ENCODE measurements at regions not wholly inside any gene's neighbourhood (a gene's known extent, or its start where the extent isn't known, plus 50 kb on each side); places are given as distances from the start of the nearest gene placed in this dataset.

- TF ChIP-seq, protein P1, sequence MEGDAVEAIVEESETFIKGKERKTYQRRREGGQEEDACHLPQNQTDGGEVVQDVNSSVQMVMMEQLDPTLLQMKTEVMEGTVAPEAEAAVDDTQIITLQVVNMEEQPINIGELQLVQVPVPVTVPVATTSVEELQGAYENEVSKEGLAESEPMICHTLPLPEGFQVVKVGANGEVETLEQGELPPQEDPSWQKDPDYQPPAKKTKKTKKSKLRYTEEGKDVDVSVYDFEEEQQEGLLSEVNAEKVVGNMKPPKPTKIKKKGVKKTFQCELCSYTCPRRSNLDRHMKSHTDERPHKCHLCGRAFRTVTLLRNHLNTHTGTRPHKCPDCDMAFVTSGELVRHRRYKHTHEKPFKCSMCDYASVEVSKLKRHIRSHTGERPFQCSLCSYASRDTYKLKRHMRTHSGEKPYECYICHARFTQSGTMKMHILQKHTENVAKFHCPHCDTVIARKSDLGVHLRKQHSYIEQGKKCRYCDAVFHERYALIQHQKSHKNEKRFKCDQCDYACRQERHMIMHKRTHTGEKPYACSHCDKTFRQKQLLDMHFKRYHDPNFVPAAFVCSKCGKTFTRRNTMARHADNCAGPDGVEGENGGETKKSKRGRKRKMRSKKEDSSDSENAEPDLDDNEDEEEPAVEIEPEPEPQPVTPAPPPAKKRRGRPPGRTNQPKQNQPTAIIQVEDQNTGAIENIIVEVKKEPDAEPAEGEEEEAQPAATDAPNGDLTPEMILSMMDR (IDR thresholded peaks at IDR 0.05): no peak
- Histone ChIP-seq H3K4me1 (ENCODE audit: control insufficient read depth in 1 of 2, insufficient read depth in 1 of 2, low read depth in 1 of 2, low read length in 1 of 2) (no peaks in the 10 kb centered on the region), H3K27ac (no peak overlapping the region), H3K9me3 (no peaks in the 10 kb centered on the region), H3K4me3 (ENCODE audit: low read depth in 1 of 2, low read length in 1 of 2) (no peak overlapping the region), H3K27me3 (peaks cover 76% of the 10 kb centered on the region), H3K36me3 (no peaks in the 10 kb centered on the region)
These were observed 90.0 kb downstream of the CXCL12 start for GRCh38 chr10:44294726-44295412.

GRCh38 chr10:44293842-44294241 lies 91.1 kb downstream of the CXCL12 start:
- no peaks in the 10 kb centered on the region for H3K4me1 ChIP-seq (ENCODE audit: control insufficient read depth in 1 of 2, insufficient read depth in 1 of 2, low read depth in 1 of 2, low read length in 1 of 2)
- H3K4me3 ChIP-seq (ENCODE audit: low read depth in 1 of 2, low read length in 1 of 2): no peak overlapping the region
- H3K36me3 ChIP-seq: no peaks in the 10 kb centered on the region
- H3K27ac ChIP-seq: no peak overlapping the region
- peaks cover 86% of the 10 kb centered on the region for H3K27me3 ChIP-seq
- H3K9me3 ChIP-seq: no peaks in the 10 kb centered on the region
- TF ChIP-seq, protein P1 (IDR thresholded peaks at IDR 0.05): no peak

- no peaks in the 10 kb centered on the region for H3K9me3 ChIP-seq
- no peak overlapping the region for H3K27ac ChIP-seq
- H3K4me1 ChIP-seq (ENCODE audit: control insufficient read depth in 1 of 2, insufficient read depth in 1 of 2, low read depth in 1 of 2, low read length in 1 of 2): no peaks in the 10 kb centered on the region
- TF ChIP-seq, protein P1 (IDR thresholded peaks at IDR 0.05): no peak
- no peak overlapping the region for H3K4me3 ChIP-seq (ENCODE audit: low read depth in 1 of 2, low read length in 1 of 2)
- peaks cover 90% of the 10 kb centered on the region for H3K27me3 ChIP-seq
- no peaks in the 10 kb centered on the region for H3K36me3 ChIP-seq
These were observed 91.6 kb downstream of the CXCL12 start for GRCh38 chr10:44293306-44293778.

- H3K27me3 ChIP-seq: peaks cover 92% of the 10 kb centered on the region
- TF ChIP-seq, protein P1 (IDR thresholded peaks at IDR 0.05): no peak
- H3K36me3 ChIP-seq: no peaks in the 10 kb centered on the region
- H3K4me3 ChIP-seq (ENCODE audit: low read depth in 1 of 2, low read length in 1 of 2): no peak overlapping the region
- no peaks in the 10 kb centered on the region for H3K9me3 ChIP-seq
- H3K27ac ChIP-seq: no peak overlapping the region
- no peaks in the 10 kb centered on the region for H3K4me1 ChIP-seq (ENCODE audit: control insufficient read depth in 1 of 2, insufficient read depth in 1 of 2, low read depth in 1 of 2, low read length in 1 of 2)
These were observed 92.4 kb downstream of the CXCL12 start for GRCh38 chr10:44292390-44293002.

DNA sequence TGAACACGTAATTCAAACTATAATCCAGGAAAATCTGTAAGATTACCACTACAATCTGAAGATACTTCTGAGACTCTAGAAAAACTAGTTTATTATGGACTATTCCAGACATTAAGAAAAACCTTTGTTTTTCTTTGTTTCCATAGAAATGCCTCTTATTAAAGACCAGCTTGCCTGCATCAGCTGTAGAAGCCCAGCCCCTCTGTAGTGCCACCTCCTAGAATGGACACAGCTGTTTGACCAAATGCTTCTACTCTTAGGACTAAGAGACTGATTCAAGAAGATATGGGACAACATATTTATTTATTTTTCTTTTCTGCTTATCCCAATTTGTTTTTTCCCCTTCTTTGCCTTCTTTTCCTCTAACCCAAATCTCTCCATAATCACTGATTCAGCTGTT lies 93.8 kb downstream of the CXCL12 start:
- Histone ChIP-seq H3K27me3 (peaks cover 85% of the 10 kb centered on the region), H3K36me3 (no peaks in the 10 kb centered on the region), H3K9me3 (no peaks in the 10 kb centered on the region), H3K4me1 (ENCODE audit: control insufficient read depth in 1 of 2, insufficient read depth in 1 of 2, low read depth in 1 of 2, low read length in 1 of 2) (no peaks in the 10 kb centered on the region), H3K4me3 (ENCODE audit: low read depth in 1 of 2, low read length in 1 of 2) (no peak overlapping the region), H3K27ac (no peak overlapping the region)
- TF ChIP-seq, protein P1 (IDR thresholded peaks at IDR 0.05): no peak
